ENCODE measurements at regions not wholly inside any gene's neighbourhood (a gene's known extent, or its start where the extent isn't known, plus 50 kb on each side); places are given as distances from the start of the nearest gene placed in this dataset.

- WGBS (ENCODE audit: low lambda C conversion rate, missing lambda C conversion rate): 90% methylated on average over 4 of the region's 4 CpGs
- H4K20me1 ChIP-seq (ENCODE audit: insufficient read depth, poor library complexity, severe bottlenecking): no peaks in the 10 kb centered on the region
- no peaks in the 10 kb centered on the region for H3K79me2 ChIP-seq
- H3K9me3 ChIP-seq (ENCODE audit: low read depth): no peaks in the 10 kb centered on the region
- H3K27ac ChIP-seq: no peak overlapping the region
- H2AFZ ChIP-seq: no peak overlapping the region
- TF ChIP-seq EZH2phosphoT487 (IDR thresholded peaks at IDR 0.05; ENCODE audit: low read depth, severe bottlenecking, unreplicated experiment) (no peak), EZH2 (IDR thresholded peaks at IDR 0.05; ENCODE audit: borderline replicate concordance) (no peak)
- TF ChIP-seq, protein P1, sequence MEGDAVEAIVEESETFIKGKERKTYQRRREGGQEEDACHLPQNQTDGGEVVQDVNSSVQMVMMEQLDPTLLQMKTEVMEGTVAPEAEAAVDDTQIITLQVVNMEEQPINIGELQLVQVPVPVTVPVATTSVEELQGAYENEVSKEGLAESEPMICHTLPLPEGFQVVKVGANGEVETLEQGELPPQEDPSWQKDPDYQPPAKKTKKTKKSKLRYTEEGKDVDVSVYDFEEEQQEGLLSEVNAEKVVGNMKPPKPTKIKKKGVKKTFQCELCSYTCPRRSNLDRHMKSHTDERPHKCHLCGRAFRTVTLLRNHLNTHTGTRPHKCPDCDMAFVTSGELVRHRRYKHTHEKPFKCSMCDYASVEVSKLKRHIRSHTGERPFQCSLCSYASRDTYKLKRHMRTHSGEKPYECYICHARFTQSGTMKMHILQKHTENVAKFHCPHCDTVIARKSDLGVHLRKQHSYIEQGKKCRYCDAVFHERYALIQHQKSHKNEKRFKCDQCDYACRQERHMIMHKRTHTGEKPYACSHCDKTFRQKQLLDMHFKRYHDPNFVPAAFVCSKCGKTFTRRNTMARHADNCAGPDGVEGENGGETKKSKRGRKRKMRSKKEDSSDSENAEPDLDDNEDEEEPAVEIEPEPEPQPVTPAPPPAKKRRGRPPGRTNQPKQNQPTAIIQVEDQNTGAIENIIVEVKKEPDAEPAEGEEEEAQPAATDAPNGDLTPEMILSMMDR (IDR thresholded peaks at IDR 0.05; ENCODE audit: poor library complexity): no peak
- no peak for DNase-seq (ENCODE audit: low spot score)
- H3K4me3 ChIP-seq: no peak overlapping the region
- no peaks in the 10 kb centered on the region for H3K36me3 ChIP-seq (replicated peaks; ENCODE audit: insufficient read depth, low read depth)
- no peaks in the 10 kb centered on the region for H3K4me1 ChIP-seq (ENCODE audit: insufficient read depth)
- no peak overlapping the region for H3K4me2 ChIP-seq
- H3K9me2 ChIP-seq (replicated peaks; ENCODE audit: insufficient read depth): no peaks in the 10 kb centered on the region
- no peaks in the 10 kb centered on the region for H3K27me3 ChIP-seq
These were observed 532.8 kb upstream of the KLF4 start for GRCh38 chr9:108022246-108022935.

DNA sequence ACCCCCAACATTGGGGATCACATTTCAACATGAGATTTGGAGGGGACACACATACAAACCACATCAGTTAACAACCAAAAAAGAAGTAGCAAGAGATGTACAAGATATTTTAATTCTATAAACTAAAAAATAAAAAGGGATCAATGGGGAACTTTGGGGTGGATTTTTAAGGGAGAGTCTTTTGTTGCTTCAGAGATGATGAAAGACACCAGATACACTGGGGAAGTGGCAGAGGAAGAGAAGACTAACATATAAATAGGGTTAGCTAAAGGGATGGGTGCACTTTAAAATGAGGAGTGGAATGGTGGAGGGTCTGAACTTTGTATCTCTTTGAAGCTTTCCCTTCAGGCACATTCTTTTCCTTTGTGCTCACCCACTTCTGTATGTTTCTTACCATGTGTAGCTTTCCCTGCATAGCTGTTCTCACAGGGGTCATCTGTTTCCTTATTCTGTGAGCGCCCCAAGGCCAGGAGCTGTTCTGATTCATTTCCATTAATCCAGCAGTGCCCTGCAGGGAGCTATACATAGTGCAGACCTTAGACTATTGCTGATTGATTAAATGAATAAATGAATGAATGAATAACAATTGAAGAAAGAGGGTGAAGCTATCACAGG lies 531.6 kb upstream of the KLF4 start:
- TF ChIP-seq EZH2phosphoT487 (IDR thresholded peaks at IDR 0.05; ENCODE audit: low read depth, severe bottlenecking, unreplicated experiment): no peak
- TF ChIP-seq EZH2 (IDR thresholded peaks at IDR 0.05; ENCODE audit: borderline replicate concordance): no peak
- TF ChIP-seq, protein P1 (IDR thresholded peaks at IDR 0.05; ENCODE audit: poor library complexity): no peak
- Histone ChIP-seq H3K4me1 (ENCODE audit: insufficient read depth) (no peaks in the 10 kb centered on the region), H3K9me3 (ENCODE audit: low read depth) (no peaks in the 10 kb centered on the region), H3K4me2 (no peak overlapping the region), H3K4me3 (no peak overlapping the region), H3K27me3 (no peaks in the 10 kb centered on the region), H4K20me1 (ENCODE audit: insufficient read depth, poor library complexity, severe bottlenecking) (no peaks in the 10 kb centered on the region), H3K9me2 (replicated peaks; ENCODE audit: insufficient read depth) (no peaks in the 10 kb centered on the region), H3K27ac (no peak overlapping the region), H3K36me3 (replicated peaks; ENCODE audit: insufficient read depth, low read depth) (no peaks in the 10 kb centered on the region), H2AFZ (no peak overlapping the region), H3K79me2 (no peaks in the 10 kb centered on the region)
- DNase-seq (ENCODE audit: low spot score): no peak
- 85% methylated on average over 1 of the region's 1 CpG for WGBS (ENCODE audit: low lambda C conversion rate, missing lambda C conversion rate)

DNA sequence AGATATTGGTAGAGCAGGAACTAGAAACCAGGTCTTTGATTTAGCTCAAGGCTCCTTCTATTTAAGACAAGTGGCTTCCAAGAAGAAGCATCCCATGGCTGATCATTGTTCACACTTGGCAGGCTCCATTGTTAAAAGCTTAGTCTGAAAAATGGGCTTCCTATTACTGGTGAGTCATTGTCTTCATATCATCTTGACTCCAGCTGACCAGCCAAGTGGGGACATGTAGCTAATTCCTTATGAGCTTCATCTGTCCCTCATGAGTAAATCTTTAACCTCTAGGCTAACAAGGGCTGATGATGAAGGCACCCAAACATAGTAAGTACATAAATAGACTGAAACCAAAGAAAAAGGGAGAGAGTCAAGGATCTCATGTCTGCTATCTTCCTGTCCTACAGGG lies 530.3 kb upstream of the KLF4 start:
- DNase-seq (ENCODE audit: low spot score): no peak
- no peaks in the 10 kb centered on the region for H3K9me2 ChIP-seq (replicated peaks; ENCODE audit: insufficient read depth)
- H3K27me3 ChIP-seq: no peaks in the 10 kb centered on the region
- H3K4me3 ChIP-seq: no peak overlapping the region
- no peak overlapping the region for H3K4me2 ChIP-seq
- H3K9me3 ChIP-seq (ENCODE audit: low read depth): no peaks in the 10 kb centered on the region
- no peaks in the 10 kb centered on the region for H3K79me2 ChIP-seq
- H4K20me1 ChIP-seq (ENCODE audit: insufficient read depth, poor library complexity, severe bottlenecking): no peaks in the 10 kb centered on the region
- H2AFZ ChIP-seq: no peak overlapping the region
- TF ChIP-seq, protein P1 (IDR thresholded peaks at IDR 0.05; ENCODE audit: poor library complexity): no peak
- TF ChIP-seq EZH2phosphoT487 (IDR thresholded peaks at IDR 0.05; ENCODE audit: low read depth, severe bottlenecking, unreplicated experiment): no peak
- TF ChIP-seq EZH2 (IDR thresholded peaks at IDR 0.05; ENCODE audit: borderline replicate concordance): no peak
- H3K36me3 ChIP-seq (replicated peaks; ENCODE audit: insufficient read depth, low read depth): no peaks in the 10 kb centered on the region
- H3K27ac ChIP-seq: no peak overlapping the region
- H3K4me1 ChIP-seq (ENCODE audit: insufficient read depth): no peaks in the 10 kb centered on the region
